Epithelial cell of prostate (primary cell): ENCODE measurements at regions not wholly inside any gene's neighbourhood (a gene's known extent, or its start where the extent isn't known, plus 50 kb on each side); places are given as distances from the start of the nearest gene placed in this dataset.
A peak's percentile ranks its signal among the peaks of the same experiment; 100 is the strongest.

Source experiments
- DNase-seq: peaks from one replicate; pipeline ENCODE4 v3.0.0-alpha.2; 2011; ENCODE audit warnings: low read depth, low spot score
- H3K27ac ChIP-seq: fragments of 450-650 bp; 2 replicates; pipeline ENCODE4 v1.5.1; 2017; ENCODE audit warnings: mild to moderate bottlenecking

DNA sequence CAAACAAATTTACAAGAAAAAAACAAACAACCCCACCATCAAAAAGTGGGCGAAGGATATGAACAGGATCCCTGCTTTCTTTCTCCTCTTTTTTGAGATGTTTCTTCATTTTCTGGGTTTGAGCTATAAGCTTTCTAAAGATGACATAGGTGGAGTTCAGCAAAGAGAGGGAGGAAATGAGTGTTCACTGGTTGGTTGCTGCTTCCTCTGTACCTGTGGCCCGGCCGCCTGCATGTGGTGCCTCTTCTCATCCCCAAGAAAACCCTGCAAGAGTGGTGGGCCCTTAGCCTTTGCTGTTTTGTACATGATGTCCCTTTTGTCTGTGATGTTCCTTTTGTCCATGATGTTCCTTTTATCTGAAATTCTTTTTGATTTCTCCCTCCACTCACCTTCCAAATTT is 178.4 kb upstream of the SERP2 start:
- no peak for DNase-seq

DNA sequence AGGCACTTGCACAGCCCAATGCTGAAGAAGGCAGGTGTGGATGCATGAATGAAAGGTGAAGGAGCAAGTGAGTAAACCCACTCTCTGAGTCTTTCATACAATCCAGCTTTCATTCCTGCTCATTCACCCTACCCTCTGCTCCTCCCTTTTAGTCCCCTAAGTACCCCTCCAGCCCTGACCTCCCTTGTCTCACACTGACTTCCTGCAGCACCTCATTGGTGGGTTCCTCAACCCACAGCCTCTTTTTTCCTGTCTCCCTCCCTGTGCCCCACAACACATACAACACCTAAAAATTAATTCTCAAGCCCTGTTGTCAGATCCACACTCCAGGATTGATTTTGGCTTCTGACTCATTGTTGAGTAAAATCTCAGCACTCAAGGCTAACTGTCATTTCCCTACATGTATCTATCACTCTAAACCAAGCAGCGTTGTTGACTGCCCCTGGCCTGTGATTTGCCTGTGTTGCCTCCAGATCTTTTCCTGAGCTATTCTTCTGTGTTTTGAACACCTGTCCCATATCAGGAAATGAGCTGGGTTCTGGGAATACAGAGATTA is 177.3 kb upstream of the SERP2 start:
- DNase-seq: no peak
- H3K27ac ChIP-seq: no peak overlapping the region

More for the DNA sequence above, 178.4 kb upstream of the SERP2 start:
- H3K27ac ChIP-seq: no peak overlapping the region

DNA sequence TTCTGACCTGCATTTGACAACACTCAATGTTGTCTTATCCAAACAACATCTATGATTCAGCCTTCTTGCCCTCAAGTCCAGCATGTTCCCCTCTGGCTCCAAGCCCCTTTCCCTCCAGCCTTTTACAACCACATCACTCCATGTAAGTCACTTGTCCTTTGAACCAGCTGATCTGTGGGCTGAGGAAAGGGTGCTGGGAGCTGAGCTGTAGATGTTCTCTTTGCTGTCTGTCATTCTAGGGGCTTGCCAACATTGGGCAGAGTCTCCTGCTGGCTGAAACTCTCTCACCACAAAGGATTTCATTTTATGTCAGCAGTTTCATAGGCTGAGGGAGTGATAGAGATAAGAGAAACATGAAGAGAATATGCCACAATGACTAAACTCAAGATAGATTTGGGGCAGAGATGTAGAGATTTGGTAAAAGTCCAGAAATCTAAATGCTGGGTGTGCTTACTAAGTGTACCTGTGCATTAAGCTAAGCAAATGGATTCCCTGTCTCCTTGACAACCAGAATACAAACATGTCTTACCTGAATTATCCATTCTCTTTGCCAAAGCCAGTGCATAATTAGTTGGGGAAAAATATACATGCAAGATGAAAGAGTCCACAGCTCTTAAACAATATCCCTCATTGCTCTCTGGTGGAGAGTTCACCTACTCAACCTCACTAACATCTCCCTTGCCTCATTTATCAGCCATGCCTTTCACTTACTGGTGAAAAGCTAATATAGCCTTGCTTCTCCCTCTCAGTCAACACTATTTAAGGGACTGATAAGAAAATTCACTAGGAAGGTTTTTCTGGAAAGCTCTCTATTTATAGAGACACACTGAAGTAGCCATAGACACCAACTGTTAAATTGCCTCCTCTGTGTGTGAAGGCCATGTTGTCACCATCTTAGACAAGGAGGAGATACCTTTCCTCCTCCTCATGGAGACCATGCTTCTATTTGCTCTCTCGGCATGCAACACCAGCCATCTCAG is 175.5 kb upstream of the SERP2 start:
- DNase-seq: no peak

DNA sequence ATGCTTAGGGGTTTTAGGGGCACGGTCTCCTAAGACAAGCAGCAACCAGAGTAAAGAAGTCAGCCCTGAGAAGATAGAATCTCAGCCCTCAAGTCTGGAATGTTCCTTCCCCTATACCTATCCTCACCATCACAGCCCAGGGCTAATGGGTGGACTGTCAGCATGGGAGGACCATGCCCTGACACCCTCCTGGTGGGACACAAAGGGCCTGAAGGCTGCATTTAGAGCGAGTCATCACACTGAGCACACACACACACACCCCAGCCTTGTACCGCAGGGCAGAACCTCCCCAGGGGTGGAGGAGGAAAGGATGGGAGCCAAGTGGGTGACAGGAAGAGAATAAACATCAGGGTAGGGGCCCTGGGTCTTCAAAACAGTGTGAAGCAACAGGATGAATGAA is 174.8 kb upstream of the SERP2 start:
- no peak for DNase-seq
- no peak overlapping the region for H3K27ac ChIP-seq

More for the DNA sequence above, 175.5 kb upstream of the SERP2 start:
- H3K27ac ChIP-seq: no peak overlapping the region

DNA sequence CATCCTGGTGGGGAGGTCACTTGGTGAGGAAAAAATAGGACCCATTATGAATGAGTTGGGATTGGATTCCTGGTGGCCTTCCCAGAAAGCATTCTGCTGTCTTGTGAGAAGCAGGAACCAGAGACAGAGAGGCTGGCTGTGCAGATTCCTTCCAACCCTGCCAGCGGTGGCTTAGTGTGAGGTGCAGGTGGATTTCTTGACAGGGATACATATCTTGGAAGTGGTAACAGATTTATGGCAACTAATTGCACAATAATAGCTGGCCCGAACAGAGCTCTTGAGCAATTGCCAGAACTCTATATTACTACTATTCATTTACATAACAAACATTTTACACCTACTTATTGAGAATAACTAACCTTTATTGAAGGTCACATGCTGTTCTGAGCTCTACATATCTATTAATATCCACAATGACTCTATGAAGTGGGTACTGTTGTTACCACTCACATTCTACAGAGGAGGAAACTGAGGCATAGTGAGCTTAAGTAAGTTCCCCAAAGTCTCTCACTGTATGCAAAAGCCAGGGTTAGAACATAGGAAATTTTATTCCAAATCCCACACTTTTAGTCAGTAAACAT is 173.9 kb upstream of the SERP2 start:
- peak; percentile 41 for DNase-seq
- no peak overlapping the region for H3K27ac ChIP-seq

DNA sequence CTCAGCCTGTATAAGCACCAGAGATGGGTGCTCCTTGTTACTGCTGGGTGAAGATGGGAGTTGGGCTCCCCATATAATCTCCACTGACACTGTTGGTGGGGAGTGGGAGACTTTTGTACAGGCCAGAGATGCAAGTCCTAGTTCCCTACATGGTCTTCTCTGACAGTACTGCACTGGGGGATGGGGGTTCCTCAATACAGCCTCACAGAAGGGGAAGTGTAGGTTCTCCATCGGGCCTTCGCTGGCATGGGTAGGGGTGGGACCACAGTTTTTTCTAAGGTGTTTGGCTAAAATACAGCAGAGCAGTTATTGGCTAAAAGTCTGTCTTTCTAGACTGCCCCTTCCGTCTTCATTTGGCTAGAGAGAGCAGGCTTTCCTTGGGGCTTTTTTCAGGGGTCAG is 167.2 kb upstream of the SERP2 start:
- H3K27ac ChIP-seq: no peak overlapping the region
- no peak for DNase-seq

DNA sequence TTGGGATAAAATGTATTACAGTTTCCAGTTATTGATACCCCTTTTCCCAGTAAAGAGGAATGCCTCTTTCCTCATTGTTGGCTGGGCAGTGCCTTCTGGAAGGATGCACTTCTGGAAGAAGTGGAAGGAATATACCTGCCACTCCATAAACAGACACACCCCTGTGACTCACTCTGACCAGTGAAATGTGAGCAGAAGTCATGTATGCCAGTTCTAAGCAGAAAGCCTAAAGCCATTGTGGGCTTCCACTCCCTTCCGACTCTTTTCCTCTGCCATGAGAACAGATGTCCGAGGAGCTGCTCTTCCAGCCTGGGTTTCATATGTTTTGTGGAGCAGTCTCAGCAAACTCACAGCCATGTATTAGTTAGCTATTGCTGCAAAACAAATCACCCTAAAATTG is 166.1 kb upstream of the SERP2 start:
- no peak overlapping the region for H3K27ac ChIP-seq
- DNase-seq: no peak

DNA sequence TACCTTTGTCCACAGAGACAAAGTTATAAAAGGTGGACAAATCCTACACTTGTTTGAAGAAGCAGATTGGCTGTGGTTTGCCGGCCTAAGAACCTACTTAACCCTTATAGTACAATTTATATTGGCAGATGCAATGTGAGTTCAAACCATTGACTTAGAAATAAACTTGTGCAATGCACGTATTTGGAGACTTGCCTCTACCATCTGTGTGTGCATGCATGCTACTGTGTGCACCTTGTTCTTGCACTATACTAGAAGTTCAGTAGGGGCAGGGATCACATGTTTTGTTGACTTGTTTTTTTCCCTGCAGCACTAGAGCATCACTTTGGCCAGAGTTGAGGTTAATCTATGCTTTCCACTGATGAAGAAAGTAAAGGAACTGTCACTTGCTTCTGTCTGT is 163.1 kb upstream of the SERP2 start:
- DNase-seq: no peak
- no peak overlapping the region for H3K27ac ChIP-seq

DNA sequence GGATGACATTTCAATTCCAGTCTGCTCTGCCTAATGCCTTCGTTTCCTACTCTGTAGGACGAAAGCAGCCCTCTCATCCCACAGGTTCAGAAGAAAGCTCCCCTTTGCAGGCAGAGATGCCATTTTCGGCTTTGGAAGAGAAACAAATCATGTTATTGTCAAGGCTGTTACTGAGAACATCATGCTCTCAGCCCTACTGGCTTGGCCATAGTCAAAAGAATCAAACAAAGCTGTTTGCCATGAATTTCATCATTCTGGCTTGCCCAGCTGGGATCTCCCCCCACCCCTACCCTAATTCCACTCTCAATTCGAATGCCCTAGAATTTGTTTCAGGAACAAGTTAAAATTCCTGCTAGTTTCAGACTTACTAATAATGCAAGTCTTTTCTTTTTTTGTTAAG is 162.3 kb upstream of the SERP2 start:
- no peak overlapping the region for H3K27ac ChIP-seq
- DNase-seq: no peak

DNA sequence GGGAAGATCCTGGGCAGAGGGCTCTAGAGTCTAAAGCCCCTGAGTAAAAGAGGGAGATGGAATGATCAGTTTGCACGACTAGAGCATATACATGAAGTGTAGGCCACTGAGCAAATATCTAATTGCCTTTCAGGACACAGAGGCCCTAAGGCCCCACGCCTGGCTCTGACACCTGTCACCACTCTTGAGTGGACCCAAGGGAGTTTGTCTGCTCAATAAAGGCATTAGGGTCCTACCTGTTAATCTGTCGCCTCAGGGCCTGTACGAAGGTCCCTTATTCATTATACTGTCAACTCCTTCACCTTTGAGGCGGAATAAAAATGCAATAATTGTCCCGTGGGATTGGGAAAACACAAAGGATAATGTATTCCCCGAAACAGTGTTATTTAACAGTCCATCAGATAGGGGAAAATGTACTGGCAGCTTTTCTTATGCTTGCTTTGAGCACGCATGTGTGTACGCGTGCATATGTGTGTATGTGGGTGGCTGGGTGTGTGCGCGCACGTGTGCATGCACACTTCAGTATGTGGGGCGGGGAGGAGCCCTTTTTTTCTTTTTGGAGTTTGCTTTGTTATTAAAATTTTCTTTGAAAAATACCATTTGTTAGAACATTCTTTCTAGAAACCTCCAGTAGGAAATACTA is 161.8 kb upstream of the SERP2 start:
- no peak overlapping the region for H3K27ac ChIP-seq
- DNase-seq: no peak

DNA sequence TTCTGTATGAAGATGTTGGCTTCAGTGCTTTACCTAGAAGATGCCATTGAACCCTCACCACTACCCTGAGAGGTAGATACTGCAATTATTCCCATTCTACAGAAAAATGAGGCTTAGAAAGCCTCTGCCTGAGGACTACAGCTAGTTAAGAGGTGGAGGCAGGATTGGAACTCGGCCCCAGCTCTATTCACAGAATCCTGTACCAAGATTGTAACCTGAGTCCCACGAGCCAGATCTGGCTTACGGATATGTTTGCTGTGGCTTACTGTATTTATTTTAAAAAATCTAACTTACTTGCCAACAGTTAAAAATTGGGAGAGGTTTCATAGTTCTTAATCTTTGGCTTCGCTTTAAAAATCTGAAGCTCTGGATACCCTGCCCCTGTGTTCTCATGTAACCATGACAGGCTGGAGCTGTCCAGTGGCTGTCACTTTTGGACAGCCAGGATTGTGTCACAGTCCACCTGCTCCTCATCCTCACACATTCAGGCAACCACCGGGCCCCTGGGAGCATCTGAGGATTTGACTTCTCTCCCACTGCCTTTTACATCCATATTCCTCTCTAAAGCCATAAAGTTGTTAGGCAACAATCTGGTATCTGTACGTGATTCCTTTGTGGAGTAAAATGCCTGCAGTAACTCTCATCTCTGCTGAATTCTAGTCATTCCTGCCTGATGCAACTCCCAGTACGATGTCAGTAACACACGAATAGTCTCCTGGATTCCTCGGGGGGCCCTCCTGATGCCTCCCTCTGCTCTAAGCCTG is 160.8 kb upstream of the SERP2 start:
- DNase-seq: no peak

DNA sequence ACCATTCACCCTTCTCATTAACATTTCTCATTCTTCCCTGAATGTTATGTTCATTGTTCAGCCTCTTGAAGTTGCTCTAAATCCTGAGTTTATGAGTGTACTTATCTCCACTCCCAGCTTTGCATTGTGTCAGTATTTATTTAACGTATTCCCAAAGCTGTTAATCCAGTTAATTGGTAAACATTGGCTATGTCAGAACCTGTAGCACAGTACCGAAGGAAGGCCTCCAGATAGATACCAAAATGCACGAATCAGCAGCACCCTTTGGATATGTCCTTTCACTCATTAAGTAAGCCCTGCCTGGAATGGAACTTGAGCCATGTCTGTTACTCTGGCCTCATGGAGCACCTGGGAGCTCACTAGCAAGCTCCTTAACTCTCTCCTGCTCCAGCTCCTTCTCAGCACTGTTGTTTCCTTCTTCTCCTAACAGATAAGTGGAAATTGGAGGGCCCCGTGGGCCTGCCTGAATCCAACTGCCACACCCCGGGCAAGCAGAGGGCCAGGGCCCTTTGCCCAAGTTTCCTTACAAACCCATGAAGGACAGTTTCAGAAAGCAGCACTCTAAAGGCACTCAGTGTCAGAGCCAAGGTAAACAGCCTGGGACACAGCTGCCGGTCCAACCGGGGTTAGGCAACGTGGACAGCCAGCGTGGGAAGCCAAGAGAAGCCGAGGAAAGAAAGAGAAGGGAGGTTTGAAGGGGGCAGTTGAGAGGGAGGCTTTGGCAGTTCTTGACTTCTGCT is 155.0 kb upstream of the SERP2 start:
- H3K27ac ChIP-seq: peak overlapping the region; percentile 1
- peak; percentile 73 for DNase-seq

More for the DNA sequence above, 160.8 kb upstream of the SERP2 start:
- H3K27ac ChIP-seq: no peak overlapping the region

DNA sequence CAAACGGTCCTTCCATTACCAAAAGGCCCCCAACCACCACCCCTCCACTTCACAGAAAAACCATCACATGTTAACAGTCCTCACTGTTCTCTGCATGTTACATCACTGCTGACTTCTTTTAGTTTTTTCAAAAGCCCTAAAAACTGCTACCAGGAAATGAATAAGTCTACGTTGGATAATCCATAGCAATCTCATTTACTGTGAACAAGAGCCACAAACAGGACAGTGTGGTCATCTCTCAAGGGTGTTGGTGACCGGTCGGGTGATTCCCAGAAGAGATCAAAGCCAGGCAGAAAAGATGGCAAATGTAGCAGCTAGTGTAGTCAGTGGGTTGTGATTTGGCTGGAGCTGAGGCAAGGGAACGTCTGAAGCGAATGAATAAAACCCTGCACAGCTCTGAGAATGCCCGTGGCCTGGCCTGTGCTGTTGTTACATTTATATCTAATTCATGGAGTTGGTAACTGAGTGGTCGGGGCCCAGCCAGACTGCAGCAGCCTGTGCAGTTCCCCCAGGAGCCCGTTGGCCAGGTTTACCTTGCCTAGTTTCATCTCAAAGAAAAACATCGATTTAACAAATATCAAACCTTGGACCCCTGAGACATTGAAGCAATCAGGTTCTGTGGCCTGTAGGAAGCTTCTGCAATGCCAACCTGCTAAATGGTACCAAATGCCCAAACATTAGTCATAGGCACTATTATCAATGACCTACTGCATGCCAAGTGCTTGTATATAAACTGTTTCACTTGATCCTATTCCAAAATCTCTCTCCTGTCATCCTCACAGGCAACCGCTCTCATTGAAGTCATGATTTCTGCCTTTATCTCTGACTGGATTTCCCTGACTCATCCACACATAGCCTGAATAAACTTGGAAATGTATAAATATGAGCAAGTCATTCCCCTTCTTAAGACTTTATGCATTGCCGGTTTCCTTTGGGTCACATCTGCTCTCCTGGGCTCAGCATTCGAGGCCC is 153.8 kb upstream of the SERP2 start:
- DNase-seq: peak; percentile 66

DNA sequence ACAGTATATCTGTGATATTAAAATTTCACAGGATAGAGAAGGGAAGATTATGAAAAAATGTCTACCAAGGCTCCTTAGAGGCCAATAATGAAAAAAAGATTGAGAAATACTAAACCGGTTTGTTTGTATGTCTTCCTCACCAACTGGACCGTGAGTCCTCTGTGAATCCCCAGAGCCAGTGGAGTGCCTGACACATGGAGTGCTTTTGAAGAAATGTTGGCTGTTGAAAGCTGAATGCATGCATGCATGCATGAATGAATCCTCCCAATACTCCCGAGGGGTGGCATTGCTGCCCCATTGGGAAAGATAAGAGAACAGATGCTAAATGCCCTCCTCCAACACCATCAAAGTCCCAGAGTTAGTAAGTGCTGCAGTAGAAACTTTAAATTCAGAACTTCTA is 152.7 kb upstream of the SERP2 start:
- DNase-seq: no peak
- no peak overlapping the region for H3K27ac ChIP-seq

More for the DNA sequence above, 153.8 kb upstream of the SERP2 start:
- no peak overlapping the region for H3K27ac ChIP-seq

DNA sequence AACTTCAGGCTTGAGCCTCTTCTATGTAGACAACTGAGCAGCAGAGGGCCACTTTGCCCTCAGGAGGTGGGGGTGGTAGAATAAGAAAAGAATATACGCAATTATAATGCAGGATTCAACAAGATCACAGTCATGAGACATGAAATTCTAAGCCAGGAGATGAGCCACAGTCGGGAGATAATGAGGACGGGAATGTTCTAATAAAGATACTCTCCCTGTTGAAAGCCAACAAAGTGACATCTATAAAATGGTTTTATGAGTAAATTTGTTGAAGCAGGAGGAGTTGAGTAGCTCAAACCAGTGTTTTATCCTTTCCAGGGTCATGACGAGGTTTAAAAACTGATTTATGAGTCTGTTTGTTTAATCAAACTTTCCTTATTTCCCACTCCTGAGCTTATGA is 152.0 kb upstream of the SERP2 start:
- DNase-seq: no peak
- no peak overlapping the region for H3K27ac ChIP-seq

DNA sequence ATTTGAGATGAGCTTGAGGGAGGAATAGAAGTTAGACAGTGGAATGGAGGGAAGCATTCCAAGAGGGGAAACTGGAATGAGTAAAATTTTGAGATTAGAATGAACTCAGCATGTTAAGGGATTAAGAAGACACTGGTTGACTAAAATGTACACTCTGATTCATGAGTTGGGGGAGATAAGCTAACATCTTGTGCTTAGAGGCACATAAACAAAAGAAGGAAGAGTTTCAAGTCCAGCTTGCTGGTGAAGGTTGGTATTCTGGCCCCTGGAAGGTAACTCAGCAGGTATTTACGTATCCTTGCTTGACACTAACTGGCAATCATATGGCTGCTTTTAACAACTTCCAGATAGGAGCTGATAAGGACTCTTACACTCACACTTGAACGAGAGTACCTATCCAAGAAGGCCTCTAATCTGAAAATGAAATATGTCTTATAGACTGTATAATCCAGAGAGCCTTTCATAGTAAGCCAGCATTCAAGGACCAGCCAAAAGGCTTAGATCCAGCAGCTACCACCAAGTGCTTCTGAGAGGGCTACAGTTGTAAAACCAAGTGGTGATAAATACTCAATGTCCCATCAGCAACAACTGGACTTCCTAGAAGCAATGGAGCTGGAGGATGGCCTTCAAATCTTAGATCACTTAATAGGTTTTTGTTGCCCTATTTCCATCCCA is 149.7 kb upstream of the SERP2 start:
- DNase-seq: no peak
- no peak overlapping the region for H3K27ac ChIP-seq

DNA sequence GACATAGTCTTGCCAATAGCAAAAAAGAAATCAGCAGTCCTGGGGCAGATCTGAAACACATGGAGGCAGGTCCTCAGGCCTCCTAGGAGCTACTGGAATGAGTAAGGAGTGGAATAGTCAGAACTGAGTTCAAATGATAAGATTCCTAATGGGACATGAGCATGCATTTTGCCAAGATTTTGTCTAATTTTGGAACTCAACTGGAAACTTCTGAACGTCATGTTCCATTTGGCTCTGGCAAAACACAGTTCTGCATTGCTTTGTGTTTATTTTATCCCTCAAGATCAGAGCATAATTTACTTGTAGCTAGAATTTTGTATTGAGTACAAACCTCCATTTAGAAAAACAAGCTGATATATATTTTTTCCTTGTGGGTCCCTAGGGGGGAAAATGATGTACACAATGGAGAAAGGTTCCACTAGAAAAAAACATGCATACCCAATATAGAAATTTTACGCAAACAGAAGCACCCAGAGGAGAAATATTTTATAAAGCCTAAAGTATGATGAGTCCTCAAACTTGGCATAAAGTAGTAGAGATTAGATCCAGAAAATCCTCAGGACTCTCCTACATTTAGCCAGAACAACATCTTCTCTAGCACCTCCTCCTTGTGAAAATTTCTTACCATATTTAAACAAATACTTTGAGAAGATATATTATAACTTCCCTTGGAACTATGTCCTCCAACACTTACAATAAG is 149.0 kb upstream of the SERP2 start:
- no peak overlapping the region for H3K27ac ChIP-seq
- DNase-seq: no peak
